RWPE1 (cell line): ENCODE measurements at regions not wholly inside any gene's neighbourhood (a gene's known extent, or its start where the extent isn't known, plus 50 kb on each side); places are given as distances from the start of the nearest gene placed in this dataset.

Source experiments
- CTCF ChIA-PET: fragments of 350-600 bp; sonication (Branson Sonifier 250); formaldehyde crosslinking; extraction: SDS; loops from one replicate; lab custom pipeline; 2021; lab: Yijun Ruan, JAX
- POLR2A ChIA-PET: fragments of 400-600 bp; formaldehyde crosslinking; extraction: SDS; loops from one replicate; lab custom pipeline; 2020; ENCODE audit warnings: antibody characterized with exemption; ENCODE audit not compliant: low non-redundant PET; lab: Yijun Ruan, JAX
- DNase-seq: peaks from one replicate; pipeline ENCODE4 v3.0.0; 2012; ENCODE audit warnings: low spot score
- H3K27ac ChIP-seq: fragments of 450-650 bp; 2 replicates; pipeline ENCODE4 v1.5.1; 2017
- CTCF ChIP-seq: fragments of 450-650 bp; conservative IDR thresholded peaks from 2 replicates; pipeline ENCODE4 v1.5.1; 2017; ENCODE audit warnings: low read depth, mild to moderate bottlenecking

- DNase-seq, result no peak
- no peak overlapping the region for H3K27ac ChIP-seq
- TF ChIP-seq CTCF, result no peak
- POLR2A ChIA-PET, result no interaction called here
- CTCF ChIA-PET, result no interaction called here
These were observed 110.6 kb upstream of the TEX51 start for GRCh38 chr2:126788113-126788512.

GRCh38 chr2:126788652-126789051 lies 110.0 kb upstream of the TEX51 start:
- TF ChIP-seq CTCF, result no peak
- no peak overlapping the region for H3K27ac ChIP-seq
- DNase-seq, result no peak
- POLR2A ChIA-PET, result no interaction called here
- CTCF ChIA-PET, result no interaction called here

- TF ChIP-seq CTCF, result no peak
- CTCF ChIA-PET, result no interaction called here
- no peak for DNase-seq
- H3K27ac ChIP-seq, result no peak overlapping the region
- POLR2A ChIA-PET, result no interaction called here
These were observed 107.5 kb upstream of the TEX51 start for GRCh38 chr2:126790987-126791780.

GRCh38 chr2:126792186-126792585 lies 106.5 kb upstream of the TEX51 start:
- TF ChIP-seq CTCF, result no peak
- ChIA-PET POLR2A (no interaction called here), CTCF (no interaction called here)
- no peak for DNase-seq
- no peak overlapping the region for H3K27ac ChIP-seq

GRCh38 chr2:126792993-126793392 lies 105.7 kb upstream of the TEX51 start:
- ChIA-PET POLR2A (no interaction called here), CTCF (no interaction called here)
- DNase-seq, result no peak
- no peak for TF ChIP-seq CTCF
- no peak overlapping the region for H3K27ac ChIP-seq

- ChIA-PET CTCF (interaction anchor here (1.4 to 1.5 kb wide), 2 partner anchors 17 to 178 kb away, joined by 4 to 6 read pairs; no protein-coding TSS in a partner anchor), POLR2A (no interaction called here)
- no peak overlapping the region for H3K27ac ChIP-seq
- no peak for DNase-seq
- no peak for TF ChIP-seq CTCF
These were observed 104.6 kb upstream of the TEX51 start for GRCh38 chr2:126793885-126794613.
